ENCODE measurements at regions not wholly inside any gene's neighbourhood (a gene's known extent, or its start where the extent isn't known, plus 50 kb on each side); places are given as distances from the start of the nearest gene placed in this dataset.

DNA sequence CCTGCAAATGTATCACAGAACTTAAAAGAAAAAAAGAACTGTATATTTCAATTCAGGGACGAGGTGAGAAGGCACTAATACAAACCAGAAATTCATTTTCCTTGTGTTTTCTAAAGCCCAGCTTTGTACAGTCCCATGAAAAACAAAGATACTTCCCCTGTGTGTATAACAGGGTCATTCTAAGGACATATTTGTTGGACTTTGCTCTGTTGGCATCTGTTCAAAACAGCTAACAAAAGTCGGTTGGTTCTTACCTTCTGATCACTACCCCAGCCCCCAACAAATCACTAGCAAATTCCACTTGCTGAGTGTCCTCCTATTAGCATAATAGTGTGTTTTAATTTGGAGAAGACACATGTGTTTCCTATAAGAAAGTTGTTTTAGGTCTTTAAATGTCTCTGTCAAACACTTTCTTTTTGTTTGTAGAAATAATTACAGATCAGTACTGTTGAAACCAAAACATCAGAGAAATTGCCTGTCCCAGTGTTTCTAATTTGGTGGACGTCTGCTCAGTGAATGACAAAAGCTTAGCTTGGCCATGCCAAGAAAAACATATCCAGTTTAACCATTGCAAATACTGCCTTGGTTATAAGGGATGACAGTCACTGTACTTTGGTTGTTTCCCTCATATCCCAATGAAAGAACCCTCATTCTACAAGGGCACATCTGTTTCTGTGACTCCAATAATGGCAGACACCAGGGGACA, 480.5 kb downstream of the EBF1 start:
- Histone ChIP-seq H3K36me3 (replicated peaks in 1 of 2; ENCODE audit: insufficient read depth in 1 of 2, low read depth in 2 of 2) (no peaks in the 10 kb centered on the region), H3K4me3 (no peak overlapping the region), H3K27ac (no peak overlapping the region), H3K4me1 (peaks cover 7% of the 10 kb centered on the region), H3K27me3 (no peaks in the 10 kb centered on the region), H3K9me3 (no peaks in the 10 kb centered on the region)
- 8 to 13% methylated on average over 3 of the region's 3 CpGs for WGBS, 2 donors
- TF ChIP-seq POLR2A (IDR thresholded peaks at IDR 0.05) = no peak
- TF ChIP-seq CTCF (IDR thresholded peaks at IDR 0.05) = no peak
- intact Hi-C loops (cut with DNase I) = no loop called here
- ATAC-seq = no peak
- DNase-seq = no peak

DNA sequence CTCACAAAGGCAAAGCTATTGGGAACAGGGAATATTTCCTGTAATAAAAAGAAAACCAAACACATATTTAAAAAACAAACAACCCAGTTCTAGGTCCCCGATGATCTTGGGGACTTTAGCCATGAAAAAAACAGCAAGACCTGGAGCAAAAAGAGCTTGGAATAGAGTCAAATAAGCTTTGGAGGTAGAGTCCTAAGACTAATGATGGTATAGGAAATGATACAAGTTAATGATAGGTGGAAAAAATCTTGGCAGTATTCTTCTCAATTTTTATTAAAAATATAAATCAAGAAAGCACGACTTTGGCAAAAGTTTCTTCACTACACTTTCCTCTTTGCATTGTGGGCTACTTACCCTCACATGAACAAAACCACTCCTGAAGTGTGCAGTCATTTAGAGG, 481.5 kb downstream of the EBF1 start:
- peaks cover 7% of the 10 kb centered on the region for H3K4me1 ChIP-seq
- intact Hi-C loops (cut with DNase I) = no loop called here
- no peak for TF ChIP-seq CTCF (IDR thresholded peaks at IDR 0.05)
- TF ChIP-seq POLR2A (IDR thresholded peaks at IDR 0.05) = no peak
- ATAC-seq (no peak), DNase-seq (no peak)
- H3K27me3 ChIP-seq = no peaks in the 10 kb centered on the region
- H3K27ac ChIP-seq = no peak overlapping the region
- no peaks in the 10 kb centered on the region for H3K36me3 ChIP-seq (replicated peaks in 1 of 2; ENCODE audit: insufficient read depth in 1 of 2, low read depth in 2 of 2)
- 57 to 66% methylated on average over 2 of the region's 2 CpGs for WGBS, 2 donors
- H3K4me3 ChIP-seq = no peak overlapping the region
- H3K9me3 ChIP-seq = no peaks in the 10 kb centered on the region

DNA sequence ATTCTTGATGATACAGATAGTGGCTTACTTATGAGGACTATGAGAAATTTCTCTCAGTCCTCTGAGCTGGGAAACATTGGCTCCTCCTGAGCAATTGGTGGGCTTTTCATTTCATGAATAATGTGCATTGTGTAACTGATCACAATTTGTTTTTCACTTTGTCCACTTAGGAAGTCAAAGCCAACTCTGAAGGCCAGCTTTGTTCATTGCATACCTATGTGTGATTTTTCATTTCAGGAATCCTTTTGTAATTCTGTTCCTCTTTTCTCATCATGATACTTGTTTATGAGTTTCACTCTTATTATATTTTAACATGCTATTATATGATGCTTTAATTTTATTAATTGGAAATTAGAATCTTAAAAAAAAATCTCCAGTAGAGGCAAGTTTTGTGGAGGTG, 483.0 kb downstream of the EBF1 start:
- TF ChIP-seq POLR2A (IDR thresholded peaks at IDR 0.05) (no peak), CTCF (IDR thresholded peaks at IDR 0.05) (no peak)
- Histone ChIP-seq H3K4me1 (peaks cover 7% of the 10 kb centered on the region), H3K4me3 (no peak overlapping the region), H3K36me3 (replicated peaks in 1 of 2; ENCODE audit: insufficient read depth in 1 of 2, low read depth in 2 of 2) (no peaks in the 10 kb centered on the region), H3K27me3 (no peaks in the 10 kb centered on the region), H3K27ac (no peak overlapping the region), H3K9me3 (no peaks in the 10 kb centered on the region)
- no peak for ATAC-seq
- DNase-seq = no peak
- intact Hi-C loops (cut with DNase I) = no loop called here

GRCh38 chr5:158614951-158615350, 484.8 kb downstream of the EBF1 start:
- WGBS, 2 donors = 58 to 72% methylated on average over 2 of the region's 2 CpGs
- H3K27ac ChIP-seq = no peak overlapping the region
- no peak overlapping the region for H3K4me3 ChIP-seq
- DNase-seq (no peak), ATAC-seq (no peak)
- H3K9me3 ChIP-seq = no peaks in the 10 kb centered on the region
- H3K27me3 ChIP-seq = no peaks in the 10 kb centered on the region
- H3K36me3 ChIP-seq (replicated peaks in 1 of 2; ENCODE audit: insufficient read depth in 1 of 2, low read depth in 2 of 2) = no peaks in the 10 kb centered on the region
- peaks cover 7% of the 10 kb centered on the region for H3K4me1 ChIP-seq
- TF ChIP-seq CTCF (IDR thresholded peaks at IDR 0.05) = no peak
- TF ChIP-seq POLR2A (IDR thresholded peaks at IDR 0.05) = no peak
- intact Hi-C loops (cut with DNase I) = no loop called here

DNA sequence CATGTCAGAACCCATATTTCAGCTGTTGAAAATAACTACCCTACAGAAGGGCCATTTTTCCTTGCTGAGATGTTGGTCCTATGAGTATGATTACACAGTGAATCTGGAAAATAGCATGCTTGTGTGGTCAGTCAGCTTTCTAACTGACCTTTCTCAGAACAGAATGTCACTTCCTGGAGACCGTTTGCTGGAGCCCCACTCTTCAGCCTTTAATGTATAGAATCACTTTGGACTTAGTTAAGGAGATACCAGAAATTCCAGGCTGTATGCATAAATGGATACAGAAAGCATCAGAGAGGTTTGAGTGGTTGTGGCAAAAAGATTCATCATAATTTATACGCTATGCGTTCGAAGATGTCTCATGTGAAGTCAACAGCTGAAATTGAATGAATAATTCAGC, 488.1 kb downstream of the EBF1 start:
- no peaks in the 10 kb centered on the region for H3K9me3 ChIP-seq
- no peaks in the 10 kb centered on the region for H3K27me3 ChIP-seq
- TF ChIP-seq POLR2A (IDR thresholded peaks at IDR 0.05) (no peak), CTCF (IDR thresholded peaks at IDR 0.05) (no peak)
- DNase-seq (no peak), ATAC-seq (no peak)
- WGBS, 2 donors = 82 to 87% methylated on average over 4 of the region's 4 CpGs
- intact Hi-C loops (cut with DNase I) = no loop called here
- H3K4me1 ChIP-seq = no peaks in the 10 kb centered on the region
- H3K4me3 ChIP-seq = no peak overlapping the region
- no peak overlapping the region for H3K27ac ChIP-seq
- no peaks in the 10 kb centered on the region for H3K36me3 ChIP-seq (replicated peaks in 1 of 2; ENCODE audit: insufficient read depth in 1 of 2, low read depth in 2 of 2)
